Upper lobe of right lung (tissue), 1 donor: ENCODE measurements at regions not wholly inside any gene's neighbourhood (a gene's known extent, or its start where the extent isn't known, plus 50 kb on each side); places are given as distances from the start of the nearest gene placed in this dataset.

Experiments
- ATAC-seq: fragments of 200-7000 bp; cut with Tn5 transposase; one replicate; pipeline ENCODE4 v1.9.1; 2020; ENCODE audit warnings: mild to moderate bottlenecking, moderate library complexity
- DNase-seq: peaks from one replicate; pipeline ENCODE4 v3.0.0-alpha.2; 2020
- H3K27ac ChIP-seq: fragments of 200-600 bp; one replicate; pipeline ENCODE4 v1.8.0; 2022
- H3K27me3 ChIP-seq: fragments of 200-600 bp; one replicate; pipeline ENCODE4 v1.8.0; 2022; ENCODE audit warnings: mild to moderate bottlenecking
- H3K36me3 ChIP-seq: fragments of 200-600 bp; one replicate; pipeline ENCODE4 v1.8.0; 2022
- H3K4me1 ChIP-seq: fragments of 200-600 bp; one replicate; pipeline ENCODE4 v1.8.0; 2022
- H3K4me3 ChIP-seq: fragments of 200-600 bp; one replicate; pipeline ENCODE4 v1.8.0; 2022; ENCODE audit warnings: mild to moderate bottlenecking
- H3K9me3 ChIP-seq: fragments of 200-600 bp; one replicate; pipeline ENCODE4 v1.8.0; 2022
- CTCF ChIP-seq: fragments of 200-600 bp; IDR thresholded peaks from one replicate; pipeline ENCODE4 v1.8.0; 2022; ENCODE audit warnings: antibody characterized with exemption
- intact Hi-C: fragments of 100-400 bp; cut with DNase I; formaldehyde crosslinking; loops from one replicate; pipeline ENCODE4 v1.11.0; 2022
- donor health status: DM: no; HTN: yes; CAD: no; lungs with severe emphysema.

DNA sequence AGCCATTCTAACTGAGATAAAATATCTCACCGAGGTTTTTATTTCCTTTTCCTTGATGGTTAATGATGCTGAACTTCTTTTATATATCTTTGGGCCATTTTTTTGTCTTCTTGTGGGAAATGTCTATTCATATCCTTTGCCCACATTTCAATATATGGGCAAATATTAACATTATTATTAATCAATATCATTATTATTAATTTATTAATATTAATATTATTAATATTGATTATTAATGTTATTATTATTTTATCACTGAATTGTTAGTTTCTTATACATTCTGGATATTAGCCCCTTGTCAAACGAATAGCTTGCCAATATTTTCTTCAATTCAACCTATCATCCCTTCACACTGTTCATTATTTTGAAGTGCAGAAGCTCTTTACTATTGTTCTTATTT, 2203.6 kb downstream of the PCDH9 start:
- Histone ChIP-seq H3K4me1 (no peaks in the 10 kb centered on the region), H3K36me3 (no peaks in the 10 kb centered on the region), H3K9me3 (no peaks in the 10 kb centered on the region), H3K27me3 (no peaks in the 10 kb centered on the region), H3K27ac (no peak overlapping the region), H3K4me3 (no peak overlapping the region)
- intact Hi-C loops, result no loop called here
- ATAC-seq, result no peak
- DNase-seq, result no peak
- no peak for TF ChIP-seq CTCF

GRCh38 chr13:65011378-65011777, 2218.8 kb downstream of the PCDH9 start:
- Histone ChIP-seq H3K36me3 (no peaks in the 10 kb centered on the region), H3K27me3 (no peaks in the 10 kb centered on the region), H3K4me3 (no peak overlapping the region), H3K27ac (no peak overlapping the region), H3K9me3 (no peaks in the 10 kb centered on the region), H3K4me1 (no peaks in the 10 kb centered on the region)
- intact Hi-C loops, result no loop called here
- DNase-seq (no peak), ATAC-seq (no peak)
- TF ChIP-seq CTCF, result no peak

GRCh38 chr13:64997438-64997837, 2232.7 kb downstream of the PCDH9 start:
- no peaks in the 10 kb centered on the region for H3K4me1 ChIP-seq
- no peak overlapping the region for H3K4me3 ChIP-seq
- DNase-seq (no peak), ATAC-seq (no peak)
- no peaks in the 10 kb centered on the region for H3K9me3 ChIP-seq
- no peaks in the 10 kb centered on the region for H3K36me3 ChIP-seq
- no peak overlapping the region for H3K27ac ChIP-seq
- no peaks in the 10 kb centered on the region for H3K27me3 ChIP-seq
- intact Hi-C loops, result no loop called here
- TF ChIP-seq CTCF, result no peak

- ATAC-seq (no peak), DNase-seq (no peak)
- Histone ChIP-seq H3K4me3 (no peak overlapping the region), H3K27ac (no peak overlapping the region), H3K27me3 (no peaks in the 10 kb centered on the region), H3K9me3 (no peaks in the 10 kb centered on the region), H3K36me3 (no peaks in the 10 kb centered on the region), H3K4me1 (no peaks in the 10 kb centered on the region)
- intact Hi-C loops, result no loop called here
- no peak for TF ChIP-seq CTCF
Observed at GRCh38 chr13:64993514-64994164, 2236.5 kb downstream of the PCDH9 start.

DNA sequence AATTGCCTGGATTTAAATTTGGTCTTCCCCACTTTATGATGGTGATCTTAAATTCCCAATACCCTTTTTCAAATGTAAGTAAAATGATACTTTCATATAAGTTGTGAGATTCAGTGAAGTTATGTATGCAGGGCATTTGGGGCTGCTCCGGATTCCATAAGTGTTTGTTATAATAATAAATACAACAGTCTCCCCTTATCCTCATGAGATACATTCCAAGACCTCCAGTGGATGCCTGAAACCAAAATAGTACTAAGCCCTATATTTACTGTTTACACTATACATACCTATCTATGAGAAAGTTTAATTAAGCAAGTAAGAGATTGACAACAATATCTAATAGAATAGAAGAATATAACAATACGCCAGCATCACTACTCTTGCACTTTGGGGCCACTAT, 2237.8 kb downstream of the PCDH9 start:
- no peak overlapping the region for H3K27ac ChIP-seq
- no peaks in the 10 kb centered on the region for H3K27me3 ChIP-seq
- ATAC-seq (no peak), DNase-seq (no peak)
- no peak for TF ChIP-seq CTCF
- no peaks in the 10 kb centered on the region for H3K9me3 ChIP-seq
- intact Hi-C loops, result no loop called here
- no peak overlapping the region for H3K4me3 ChIP-seq
- no peaks in the 10 kb centered on the region for H3K4me1 ChIP-seq
- H3K36me3 ChIP-seq, result no peaks in the 10 kb centered on the region

GRCh38 chr13:64985075-64985474, 2245.1 kb downstream of the PCDH9 start:
- H3K27ac ChIP-seq, result no peak overlapping the region
- TF ChIP-seq CTCF, result no peak
- H3K9me3 ChIP-seq, result no peaks in the 10 kb centered on the region
- ATAC-seq (no peak), DNase-seq (no peak)
- no peak overlapping the region for H3K4me3 ChIP-seq
- H3K36me3 ChIP-seq, result no peaks in the 10 kb centered on the region
- H3K4me1 ChIP-seq, result no peaks in the 10 kb centered on the region
- H3K27me3 ChIP-seq, result no peaks in the 10 kb centered on the region
- intact Hi-C loops, result no loop called here
